GM19023 (cell line): ENCODE measurements at regions not wholly inside any gene's neighbourhood (a gene's known extent, or its start where the extent isn't known, plus 50 kb on each side); places are given as distances from the start of the nearest gene placed in this dataset.

Source experiments
- ATAC-seq: cut with Tn5 transposase; IDR thresholded peaks from one replicate; pipeline ENCODE4 v1.9.1; 2021; ENCODE audit warnings: mild to moderate bottlenecking, moderate library complexity; ENCODE audit not compliant: unreplicated experiment

DNA sequence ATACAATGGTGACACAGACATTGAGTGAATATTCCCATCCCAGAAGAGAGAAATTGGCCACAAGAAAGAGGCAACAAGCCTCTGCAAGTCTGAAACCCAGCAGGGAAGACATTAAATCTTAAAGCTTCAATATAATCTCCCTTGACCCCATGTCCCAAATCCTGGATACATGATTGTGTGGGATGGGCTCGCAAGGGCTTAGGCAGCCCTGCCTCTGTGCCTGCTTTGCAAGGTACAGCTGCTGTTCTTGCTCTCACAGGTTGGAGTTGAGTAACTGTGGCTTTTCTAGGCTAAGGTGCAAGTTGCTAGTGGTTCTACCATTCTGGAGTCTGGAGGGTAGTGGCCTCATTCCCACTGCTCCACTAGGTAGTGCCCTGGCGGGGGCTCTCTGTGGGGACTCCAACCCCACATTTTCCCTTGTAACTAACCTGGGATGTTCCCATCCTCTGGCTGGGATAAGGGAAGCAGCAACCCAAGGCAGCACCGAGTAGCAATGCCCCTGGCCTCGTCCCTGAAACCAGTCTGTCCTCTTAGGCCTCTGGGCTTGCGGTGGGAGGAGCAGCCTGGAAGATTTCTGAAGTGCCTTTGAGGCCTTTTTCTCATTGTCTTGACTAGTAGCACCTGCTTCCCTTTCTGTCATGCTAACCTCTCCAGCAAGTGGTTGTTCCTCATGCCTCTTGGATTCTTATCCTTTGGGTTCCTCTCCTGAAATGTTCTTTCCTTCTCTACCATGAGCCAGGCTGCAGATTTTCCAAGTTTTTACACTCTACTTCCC is 90.0 kb downstream of the FAM174B start:
- ATAC-seq, result no peak

DNA sequence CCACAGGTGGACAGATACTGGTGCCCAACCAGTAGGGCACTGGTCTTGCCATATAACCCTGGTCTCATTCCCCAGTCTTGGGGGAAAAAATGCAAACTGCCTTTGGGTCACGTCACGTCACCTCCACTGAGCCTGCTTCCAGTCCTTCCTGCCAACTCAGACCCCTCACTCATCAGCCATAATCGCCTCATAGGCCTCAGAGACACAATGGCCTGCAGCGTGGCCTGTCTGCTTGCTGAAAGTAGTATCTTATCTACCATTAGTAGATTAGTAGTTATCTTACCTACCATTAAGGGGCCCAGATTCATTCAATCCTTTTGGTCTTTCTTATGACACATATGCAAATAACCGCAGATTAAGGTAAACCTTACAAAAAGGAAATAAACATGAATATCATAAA is 93.8 kb downstream of the FAM174B start:
- no peak for ATAC-seq

DNA sequence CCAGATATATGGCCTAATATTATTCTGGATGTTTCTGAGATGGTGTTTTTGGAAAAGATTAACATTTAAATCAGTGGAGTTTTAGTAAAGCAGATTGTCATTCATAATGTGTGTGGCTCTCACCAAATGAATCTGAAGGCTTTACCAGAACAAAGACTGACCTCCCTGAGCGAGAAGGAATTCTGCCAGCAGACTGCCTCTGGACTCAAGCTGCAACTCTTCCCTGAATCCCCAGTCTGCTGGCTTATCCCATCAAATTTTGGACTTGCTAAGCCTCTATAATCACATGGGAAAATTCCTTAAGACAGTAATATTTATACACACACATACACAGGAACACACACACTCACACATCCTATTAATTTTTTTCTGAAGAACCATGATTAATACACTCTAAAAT is 102.3 kb downstream of the FAM174B start:
- no peak for ATAC-seq

DNA sequence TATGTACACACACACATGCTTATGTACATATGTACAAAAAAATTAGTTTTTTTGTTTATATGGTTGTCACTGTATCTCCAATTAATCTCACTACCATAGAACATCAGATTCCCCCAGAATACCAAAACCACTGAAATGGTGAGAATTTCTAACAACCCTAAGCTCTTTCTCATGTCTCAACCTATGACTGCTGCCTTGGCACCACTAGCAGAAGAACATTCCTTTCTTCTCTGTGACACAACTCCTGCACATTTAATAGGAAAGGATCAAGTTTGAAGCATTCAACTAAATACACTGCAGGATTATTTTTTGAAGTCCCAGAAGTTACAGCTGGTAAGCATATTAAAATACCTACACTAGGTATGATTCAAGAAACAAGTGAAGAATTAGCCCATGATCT is 109.6 kb downstream of the FAM174B start:
- no peak for ATAC-seq

DNA sequence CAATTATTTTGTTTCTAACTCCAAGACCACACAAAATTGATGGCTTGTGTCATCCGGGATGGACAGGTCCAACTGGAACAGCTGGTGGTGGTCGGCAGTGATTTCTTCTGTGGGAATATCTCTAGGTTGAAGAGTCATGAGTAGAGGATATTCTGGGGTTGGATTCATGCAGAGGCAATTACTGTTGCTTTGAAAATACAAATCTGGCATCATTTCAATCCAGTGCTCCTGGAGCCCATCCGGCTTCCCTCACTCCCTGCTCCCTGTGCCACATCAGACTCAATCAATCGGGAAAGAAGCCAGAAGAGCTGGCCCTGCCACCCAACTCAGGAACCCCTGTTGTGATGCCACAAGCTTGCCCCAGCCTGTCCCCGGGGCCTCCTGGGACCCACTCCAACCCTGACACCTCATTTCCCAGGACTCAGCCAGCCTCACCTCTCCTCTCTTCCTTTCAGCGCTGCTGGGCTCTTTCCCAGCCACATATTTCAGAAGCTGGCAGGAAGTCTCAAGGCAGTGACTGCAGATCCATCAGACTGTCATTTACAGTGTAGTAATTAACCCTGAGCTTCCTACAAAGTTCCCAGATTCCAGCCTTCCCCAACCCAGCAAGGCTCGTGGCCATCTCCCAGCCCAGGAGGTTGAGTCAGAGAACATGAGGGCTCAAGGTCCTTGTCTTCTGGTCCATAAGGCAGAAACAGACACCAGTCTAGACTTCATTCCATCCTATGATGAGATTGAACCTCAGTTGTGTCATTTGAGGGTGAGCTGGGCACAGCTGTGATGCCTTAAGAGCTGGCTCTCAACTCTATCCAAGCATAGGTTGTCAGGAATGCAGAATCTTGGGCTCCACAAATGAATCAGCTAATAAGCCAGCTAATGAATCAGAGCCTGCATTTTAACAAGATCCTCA is 114.0 kb downstream of the FAM174B start:
- ATAC-seq, result no peak

DNA sequence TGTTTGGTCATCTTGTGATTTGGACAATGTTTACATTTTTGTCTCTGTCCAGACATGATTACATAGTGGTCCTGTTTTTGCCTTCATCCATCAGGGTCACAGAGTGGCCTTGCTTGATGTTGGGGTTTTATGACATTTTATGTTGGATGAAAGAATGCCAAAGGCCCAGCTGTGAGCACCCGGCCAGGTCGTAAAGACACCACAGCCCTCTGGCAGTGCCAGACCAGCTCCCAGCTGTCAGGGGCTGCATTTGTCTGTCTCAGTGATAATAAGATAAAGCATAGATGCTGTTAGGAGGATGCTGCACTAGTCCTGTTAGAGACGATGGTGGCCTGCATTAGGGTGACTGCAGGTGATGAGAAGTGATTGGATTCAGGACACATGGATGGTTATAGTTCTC is 117.5 kb downstream of the FAM174B start:
- ATAC-seq, result no peak

DNA sequence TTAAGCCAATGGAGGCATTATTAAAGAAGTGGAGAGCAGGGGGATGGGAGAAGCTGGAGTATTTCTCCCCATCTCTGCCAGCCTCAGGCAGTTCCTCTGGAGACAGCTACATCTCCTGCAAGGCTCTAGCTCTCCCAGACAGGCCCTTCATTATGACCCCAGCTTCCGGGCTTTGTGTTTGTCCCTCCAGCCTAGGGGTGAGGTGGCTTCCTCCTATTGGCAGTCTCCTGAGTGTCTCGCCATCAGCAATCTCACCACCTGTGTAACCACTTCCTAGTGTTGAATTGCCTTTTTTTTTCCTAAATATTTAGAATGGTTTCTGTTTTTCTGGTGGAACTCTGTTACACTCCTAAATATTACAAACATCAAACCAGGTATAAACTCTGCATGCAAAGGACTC is 122.3 kb downstream of the FAM174B start:
- no peak for ATAC-seq

DNA sequence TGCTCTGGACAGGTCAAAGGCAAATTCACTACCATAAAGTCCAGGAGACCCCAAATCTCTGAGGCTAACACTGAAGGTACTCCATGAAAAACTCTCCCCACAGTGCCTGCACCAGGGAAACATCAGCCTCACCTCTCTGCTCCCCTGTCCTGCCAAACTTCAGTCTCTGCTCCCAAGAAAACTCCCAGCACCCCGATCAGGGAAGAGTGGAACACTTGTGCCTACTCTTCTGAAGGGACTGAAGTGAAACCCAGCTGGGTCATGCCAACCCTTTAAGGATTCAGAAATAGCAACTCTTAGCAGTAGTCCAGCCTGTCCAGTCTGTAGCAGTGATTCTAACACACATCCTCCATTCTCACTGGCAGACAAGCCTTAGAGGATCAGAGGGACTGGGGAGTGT is 124.2 kb downstream of the FAM174B start:
- no peak for ATAC-seq

DNA sequence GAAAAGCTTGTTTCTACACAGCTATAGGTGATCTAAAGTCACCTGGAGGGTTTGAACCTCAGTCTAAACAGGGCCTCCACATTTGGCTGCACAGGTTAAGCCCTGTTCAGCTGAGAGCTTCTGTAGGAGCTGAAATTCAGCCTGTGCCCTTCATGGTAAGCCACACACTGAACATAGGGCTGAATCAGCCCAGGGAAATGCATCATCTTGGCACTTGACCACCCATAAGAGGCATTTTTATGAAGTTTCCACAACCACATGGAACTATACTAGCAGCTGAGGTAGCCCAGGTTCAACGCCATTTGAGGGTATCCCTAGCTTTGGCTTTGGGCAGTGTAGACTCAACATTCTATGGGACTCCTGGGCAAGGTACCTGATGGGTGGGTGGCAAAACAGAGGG is 126.8 kb downstream of the FAM174B start:
- no peak for ATAC-seq

DNA sequence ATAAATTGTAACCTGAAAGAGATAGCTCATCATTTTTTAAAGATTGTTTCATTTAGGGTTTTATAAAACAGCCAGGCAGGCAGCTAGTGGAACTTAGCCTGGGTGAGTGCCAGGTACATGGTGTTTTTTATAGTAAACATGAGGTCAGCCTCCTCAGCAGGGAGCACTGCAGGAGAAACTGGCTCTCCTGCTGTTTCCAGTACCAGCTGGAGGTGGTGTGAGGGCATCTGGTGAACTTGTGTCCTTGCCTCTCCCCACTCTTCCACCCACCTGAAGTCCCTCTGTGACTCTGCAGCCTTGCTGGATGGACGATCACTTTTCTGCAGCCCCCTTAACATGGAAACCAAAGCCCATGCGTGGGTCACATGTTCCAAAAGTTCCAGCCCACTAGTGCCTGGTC is 128.4 kb downstream of the FAM174B start:
- no peak for ATAC-seq

DNA sequence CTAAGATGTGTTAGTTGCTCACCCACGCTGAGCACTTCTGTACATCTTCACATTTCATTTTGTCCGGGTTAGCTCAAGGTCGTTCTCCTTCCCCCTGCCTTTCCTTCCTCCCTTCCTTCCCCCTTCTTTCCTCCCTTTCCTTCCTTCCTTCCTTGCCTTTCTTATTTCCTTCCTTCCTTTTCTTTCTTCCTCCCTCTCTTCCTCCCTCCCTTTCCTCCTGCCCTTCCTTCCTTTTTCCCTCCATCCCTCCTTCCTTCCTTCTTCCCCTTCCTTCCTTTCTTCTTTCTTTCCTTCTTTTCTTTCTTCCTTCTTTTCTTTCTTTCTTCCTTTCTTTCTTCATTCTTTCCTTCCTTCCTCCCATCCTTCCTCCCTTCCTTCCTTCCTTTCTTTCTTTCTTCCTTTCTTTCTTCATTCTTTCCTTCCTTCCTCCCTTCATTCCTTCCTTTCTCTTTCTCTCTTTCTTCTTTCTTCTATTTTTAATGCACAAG is 129.8 kb downstream of the FAM174B start:
- ATAC-seq, result no peak

DNA sequence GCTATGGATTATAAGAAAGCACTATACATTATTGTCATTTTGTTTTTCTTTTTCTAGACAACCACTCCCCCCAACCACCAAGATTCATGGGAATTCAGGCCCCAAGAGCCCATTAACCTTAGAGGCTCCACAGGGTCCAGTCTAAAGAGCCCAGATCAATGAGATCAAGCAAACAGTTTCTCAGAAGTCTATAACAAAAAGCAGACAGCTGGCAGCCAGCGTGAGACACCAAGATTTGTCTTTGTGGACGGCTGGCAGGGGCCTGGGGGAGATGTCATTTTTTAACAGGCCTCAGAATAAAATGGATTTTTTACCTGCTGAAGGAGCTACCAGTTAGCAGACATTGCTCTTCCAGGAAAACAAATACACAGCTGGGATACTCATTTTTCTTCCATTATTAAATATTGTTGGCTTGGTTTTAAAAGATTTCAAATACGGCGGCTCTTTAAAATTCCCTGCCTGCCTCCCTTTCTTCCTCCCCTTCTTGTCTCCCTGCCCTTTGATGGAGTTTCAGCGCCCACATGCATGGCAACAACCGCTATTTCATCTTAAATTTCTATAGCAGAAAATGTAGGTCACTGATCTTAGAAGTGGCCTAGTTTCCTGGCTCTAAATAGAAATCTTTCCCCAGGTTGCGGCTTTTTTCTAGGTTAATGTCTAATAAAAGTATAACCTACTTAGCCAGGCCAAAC is 130.6 kb downstream of the FAM174B start:
- no peak for ATAC-seq

DNA sequence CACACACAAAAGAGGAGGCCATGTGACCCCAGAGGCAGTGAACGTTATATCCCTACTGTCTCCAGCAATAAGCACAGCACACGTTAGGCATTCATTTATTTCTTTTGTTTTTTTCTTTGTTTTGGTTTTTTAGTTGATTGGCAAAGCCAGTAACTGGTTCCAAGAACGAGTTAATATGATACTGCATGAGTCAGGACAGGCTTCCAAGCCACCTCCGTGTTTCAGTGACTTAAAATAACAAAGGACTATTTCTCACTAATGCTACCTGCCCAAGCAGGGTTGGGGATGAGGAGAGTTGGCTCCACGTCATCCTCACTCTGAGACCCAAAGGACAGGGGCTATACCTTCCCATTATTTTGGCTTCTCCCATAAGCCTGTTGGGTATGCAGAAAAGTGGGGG is 130.5 kb downstream of the ST8SIA2 start:
- no peak for ATAC-seq

DNA sequence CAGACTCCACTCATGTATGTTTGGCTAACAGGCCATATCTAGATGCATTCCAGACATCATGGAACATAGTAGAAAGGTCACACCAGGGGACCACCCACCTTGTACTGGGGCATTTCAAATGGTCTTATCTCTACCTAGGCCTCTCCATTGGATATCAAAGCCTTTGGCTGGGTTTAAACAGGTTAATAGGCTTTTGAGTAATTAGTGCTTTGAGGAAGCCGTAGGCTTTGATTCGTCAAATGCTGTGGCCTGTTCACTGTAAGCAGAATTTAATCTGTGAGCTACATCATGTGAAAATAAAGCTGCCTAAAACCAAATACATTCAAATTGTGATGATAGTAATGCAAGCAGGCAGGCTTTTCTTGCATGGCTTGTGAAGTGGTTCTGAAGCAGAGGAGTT is 129.5 kb downstream of the ST8SIA2 start:
- ATAC-seq, result no peak

DNA sequence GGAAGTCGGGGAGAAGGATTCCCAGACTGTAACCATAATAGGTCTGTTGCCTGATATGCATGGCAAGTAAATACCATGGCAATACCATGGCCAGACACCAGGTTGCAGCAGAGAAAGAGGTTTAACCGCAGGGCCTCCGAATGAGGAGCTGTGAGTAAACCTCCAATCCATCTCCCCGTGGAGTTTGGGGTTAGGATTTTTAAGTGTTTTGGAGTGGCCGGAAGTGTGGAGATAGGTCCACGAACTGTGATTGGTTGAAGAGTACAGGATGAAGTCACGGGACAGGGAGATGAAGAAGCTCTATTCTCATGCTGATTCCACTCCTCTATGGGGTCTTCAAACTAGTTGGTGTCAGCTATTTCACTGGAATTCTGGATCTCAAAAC is 127.9 kb downstream of the ST8SIA2 start:
- peak; percentile 84 for ATAC-seq

DNA sequence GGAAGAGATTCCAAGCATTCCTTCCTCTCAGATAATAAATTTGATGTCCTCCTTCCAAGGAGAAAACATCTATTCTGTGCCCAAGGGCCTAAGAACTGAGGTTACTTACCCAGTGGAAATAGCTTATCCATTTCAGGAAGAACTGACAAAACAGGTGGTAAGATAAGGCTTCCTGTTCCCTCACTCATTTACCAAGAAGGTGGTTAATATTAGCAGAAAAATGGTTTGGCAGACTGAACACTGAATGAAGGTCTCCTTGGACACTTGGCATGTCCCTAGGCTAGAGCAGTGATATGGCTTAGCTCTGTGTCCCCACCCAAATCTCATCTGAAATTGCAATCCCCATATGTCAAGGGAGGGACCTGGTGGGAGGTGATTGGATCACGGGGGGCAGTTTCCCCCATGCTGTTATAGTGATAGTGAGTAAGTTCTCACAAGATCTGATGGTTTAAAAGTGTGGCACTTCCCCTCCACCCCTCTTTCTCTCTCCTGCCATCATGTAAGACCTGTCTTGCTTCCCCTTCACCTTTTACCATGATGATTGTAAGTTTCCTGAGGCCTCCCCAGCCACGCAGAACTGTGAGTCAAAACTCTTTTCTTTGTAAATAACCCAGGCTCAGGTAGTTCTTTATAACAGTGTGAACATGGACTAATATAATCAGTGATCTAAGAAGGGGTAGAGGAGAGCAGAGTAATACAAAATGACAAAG is 127.4 kb downstream of the ST8SIA2 start:
- ATAC-seq, result peak; percentile 23

DNA sequence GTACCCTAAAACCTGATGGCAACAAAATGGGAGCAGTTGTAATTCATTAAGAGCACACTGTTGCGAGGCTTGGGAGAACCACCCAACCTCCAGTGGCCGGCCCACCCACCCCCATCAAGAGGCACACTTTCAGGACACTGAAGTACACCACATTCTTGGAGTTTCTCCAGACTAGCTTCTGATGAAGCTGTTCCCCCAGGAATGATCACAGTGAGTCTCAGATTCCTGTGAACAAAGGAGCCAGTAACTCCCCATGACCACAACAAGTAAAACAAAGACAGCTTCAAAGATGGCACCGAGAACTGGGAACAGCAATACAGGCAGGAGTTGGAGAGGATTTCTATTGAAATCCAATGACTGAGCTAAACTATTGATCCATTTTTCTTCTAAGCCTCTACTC is 126.0 kb downstream of the ST8SIA2 start:
- ATAC-seq, result no peak
